ENCODE measurements at regions not wholly inside any gene's neighbourhood (a gene's known extent, or its start where the extent isn't known, plus 50 kb on each side); places are given as distances from the start of the nearest gene placed in this dataset.

DNA sequence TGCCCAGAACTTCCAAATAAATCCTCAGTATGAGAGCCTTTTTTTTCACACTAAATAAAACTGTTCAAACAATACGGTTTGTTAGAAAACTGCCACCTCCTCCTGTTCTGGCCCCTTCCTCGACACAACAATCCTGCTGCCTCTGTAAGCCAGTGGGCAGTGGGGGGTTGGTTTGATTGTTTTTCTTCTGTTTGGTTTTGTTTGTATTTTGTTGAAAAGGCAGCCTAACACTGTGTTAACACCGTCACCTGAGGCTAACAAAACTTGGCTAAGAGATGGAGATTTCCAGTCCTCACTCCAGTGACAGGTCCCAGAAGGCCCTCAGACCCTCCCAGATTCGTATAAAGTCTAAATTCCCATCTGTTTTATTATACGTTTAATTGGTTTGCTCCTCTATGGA lies 402.1 kb downstream of the ZNF521 start:
- FAIRE-seq = no peak

DNA sequence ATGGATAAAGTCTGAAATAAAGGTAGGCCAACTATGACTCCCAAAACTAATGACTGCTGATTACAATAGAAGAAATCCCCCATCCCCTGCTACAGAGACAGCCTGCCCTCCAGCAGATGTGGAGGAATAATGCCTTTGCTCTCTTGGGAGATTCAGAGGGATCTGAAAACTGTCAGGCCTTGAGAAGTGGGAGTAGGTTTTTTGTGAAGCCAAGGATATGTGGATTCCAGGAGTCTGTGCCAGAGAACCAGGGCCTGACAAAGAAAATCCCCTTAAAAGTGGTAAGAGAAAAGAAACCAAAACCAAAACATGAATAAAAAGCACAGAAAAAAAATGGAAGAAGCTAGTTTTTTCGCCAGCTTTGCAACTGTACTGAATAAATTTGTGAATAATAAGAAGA lies 397.6 kb downstream of the ZNF521 start:
- FAIRE-seq = peak; percentile 70

DNA sequence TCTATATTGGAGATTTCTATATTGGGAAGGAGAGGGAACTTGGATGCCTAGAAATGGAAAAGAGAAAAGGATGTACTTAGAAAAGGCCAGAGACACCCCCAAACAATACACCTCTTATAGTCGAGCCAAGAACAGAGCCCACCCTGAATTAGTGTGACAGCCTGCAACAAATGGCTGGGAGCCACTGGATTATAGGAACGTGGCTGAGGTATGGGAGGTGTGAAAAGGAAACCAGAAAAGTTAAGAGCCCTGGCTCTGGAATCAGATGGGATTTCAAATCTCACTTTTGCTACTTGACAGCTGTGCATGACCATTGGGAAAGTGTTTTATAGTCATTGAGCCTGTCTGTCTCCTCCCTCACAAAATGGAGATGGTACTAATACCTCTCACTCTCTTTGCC lies 394.0 kb downstream of the ZNF521 start:
- FAIRE-seq = no peak

DNA sequence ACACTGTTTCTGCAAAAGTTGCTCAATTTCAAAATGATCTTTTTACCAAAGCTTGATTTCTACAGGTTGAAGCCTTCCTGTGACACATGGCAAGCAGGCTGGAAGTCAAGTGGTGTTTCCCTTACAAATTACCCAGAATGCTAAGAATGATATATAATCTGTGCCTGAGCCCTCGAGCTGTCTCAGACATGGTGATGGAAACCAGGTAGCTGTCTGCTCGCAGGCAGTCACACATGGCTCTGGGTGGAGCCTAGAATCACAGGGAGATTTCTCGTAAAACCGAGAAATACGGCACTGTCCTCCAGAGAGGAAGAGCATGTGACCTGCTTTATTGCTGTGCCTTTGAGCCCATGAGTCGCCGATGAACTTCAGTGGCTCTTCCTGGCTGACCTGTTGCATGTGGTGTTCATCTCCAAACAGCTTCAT lies 392.9 kb downstream of the ZNF521 start:
- no peak for FAIRE-seq

DNA sequence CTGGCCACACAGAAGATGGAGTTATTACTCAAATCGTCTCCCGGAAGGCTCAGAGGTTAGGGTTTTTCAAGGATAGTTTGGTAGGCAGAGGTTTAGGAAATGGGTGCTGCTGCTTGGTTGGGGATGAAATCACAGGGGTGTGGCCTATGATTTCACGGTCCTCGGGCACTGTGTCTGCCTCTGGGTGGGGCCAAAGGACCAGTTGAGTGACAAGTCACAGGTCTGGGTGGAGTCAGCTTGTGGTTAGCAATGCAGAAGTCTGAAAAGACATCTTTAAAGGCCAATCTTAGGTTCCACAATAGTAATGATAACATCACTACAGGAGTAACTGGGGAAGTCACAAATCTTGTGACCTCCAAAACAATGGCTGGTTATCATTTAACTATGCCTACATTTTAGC lies 387.8 kb downstream of the ZNF521 start:
- no peak for FAIRE-seq

DNA sequence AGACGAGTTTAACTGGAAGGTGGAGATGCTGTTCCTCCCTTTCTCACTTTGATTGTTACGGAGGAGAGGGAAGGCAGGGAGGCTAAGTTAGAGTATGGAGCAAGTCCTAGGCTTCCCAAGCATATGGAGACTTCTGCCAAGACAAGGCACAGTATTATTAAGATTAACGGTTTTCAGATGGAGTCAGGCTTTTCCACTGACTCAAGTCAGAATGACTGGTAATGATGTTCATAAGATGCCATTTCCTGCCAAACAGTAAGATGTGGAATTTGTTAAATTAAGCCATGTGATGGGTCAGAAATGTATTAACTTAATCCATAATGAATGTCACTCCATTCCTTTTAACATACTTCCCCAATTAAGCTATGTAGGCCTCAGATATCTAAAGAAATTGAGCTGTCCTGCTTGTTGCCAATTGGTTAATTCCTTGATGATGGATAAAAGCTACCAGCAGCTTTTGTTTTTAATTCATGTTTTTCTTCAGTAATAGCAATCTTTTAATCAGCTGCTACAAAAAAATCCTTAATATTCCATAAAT lies 383.7 kb downstream of the ZNF521 start:
- no peak for FAIRE-seq

DNA sequence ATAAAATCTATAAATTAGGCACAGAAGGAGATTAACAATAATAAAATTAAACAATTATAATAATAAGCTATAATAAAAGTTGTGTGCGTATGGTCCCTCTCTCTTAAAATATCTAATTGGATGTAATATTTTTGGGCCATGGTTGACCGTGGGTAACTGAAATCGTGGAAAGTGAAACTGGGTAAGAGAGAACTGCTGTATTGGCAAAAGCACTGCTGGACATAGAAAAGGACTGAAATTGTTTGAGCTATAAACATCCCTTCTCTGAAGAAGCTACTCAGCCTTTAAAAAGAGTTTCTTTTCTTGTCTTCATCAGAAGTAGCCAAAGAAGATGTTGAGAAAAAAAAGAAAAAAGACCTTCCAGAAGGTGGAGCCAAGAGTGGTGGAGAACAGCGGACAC lies 379.4 kb downstream of the ZNF521 start:
- no peak for FAIRE-seq

DNA sequence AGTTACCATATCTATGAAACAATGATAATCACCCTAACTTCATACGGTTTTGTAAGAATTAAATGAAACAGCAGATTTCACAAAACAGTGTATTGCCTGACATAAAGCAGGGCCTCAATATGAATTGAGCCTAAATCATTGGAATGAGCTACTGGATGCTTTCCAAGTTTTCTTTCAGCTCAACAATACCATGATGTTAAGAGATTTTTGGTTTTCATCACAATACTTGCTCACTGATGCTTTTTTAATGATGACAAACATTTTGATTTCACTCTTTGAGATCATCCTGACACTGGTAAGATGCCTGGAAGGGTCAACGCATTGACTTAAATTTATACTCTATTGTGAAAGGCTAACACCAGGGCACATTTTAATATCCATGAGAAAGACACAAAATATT lies 377.5 kb downstream of the ZNF521 start:
- FAIRE-seq = peak; percentile 58

DNA sequence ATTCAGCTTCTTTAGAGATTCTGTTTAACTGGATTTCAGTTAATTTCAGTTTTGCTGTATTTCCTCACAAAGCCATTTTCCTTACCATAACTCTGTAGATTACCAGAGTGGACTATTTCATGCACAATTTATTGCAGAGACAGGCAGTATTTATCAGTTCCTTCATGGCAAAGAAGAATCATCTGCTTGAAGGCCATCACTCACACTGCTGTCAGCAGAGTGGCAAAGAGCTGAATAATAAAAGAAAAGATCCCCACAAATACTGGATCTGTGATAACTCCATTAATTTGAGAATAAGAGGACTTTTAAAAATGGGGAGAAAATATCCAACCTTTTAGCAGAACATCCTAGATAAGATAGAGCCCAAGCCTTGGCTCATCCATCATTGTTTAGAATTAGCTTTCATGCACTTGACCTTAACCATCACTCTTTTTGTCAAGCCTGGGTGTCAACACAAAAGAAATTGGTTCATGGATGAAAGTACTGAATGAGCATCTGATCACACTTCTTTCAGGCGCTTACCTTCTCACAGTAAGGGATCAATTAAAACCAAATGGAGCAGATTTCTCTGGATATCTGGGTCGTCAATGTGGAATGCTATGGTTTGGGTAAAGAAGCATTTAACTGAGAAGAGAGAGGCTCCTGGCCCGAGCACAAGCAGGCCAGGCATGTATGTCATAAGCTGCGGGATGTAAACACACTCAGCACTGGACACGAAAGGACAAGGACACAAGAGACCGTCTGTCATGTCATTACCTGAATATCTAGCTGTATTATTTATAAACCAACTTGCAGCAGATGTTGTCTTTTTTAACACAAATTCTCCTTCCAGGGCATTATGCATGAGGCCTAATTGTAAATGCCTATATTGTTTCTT lies 376.2 kb downstream of the ZNF521 start:
- FAIRE-seq = no peak

DNA sequence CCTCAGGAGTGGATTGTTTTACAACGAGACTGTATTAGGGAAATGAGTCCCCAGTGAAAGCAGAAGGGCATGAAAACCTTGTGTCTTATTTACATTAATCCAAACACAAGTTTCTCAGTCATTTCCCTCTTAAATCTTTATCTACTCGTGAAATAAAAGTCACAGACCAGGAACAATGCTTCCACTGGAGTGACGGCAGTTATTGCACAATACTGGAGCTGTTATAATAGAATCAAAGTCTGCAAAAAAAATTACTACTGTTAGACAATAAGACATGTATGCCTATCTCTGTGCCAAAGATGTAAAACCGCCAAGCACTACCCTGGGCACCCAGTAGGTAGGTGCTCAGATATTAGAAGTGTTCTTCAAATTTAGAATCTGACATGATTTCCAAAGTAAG lies 375.5 kb downstream of the ZNF521 start:
- FAIRE-seq = peak; percentile 29

DNA sequence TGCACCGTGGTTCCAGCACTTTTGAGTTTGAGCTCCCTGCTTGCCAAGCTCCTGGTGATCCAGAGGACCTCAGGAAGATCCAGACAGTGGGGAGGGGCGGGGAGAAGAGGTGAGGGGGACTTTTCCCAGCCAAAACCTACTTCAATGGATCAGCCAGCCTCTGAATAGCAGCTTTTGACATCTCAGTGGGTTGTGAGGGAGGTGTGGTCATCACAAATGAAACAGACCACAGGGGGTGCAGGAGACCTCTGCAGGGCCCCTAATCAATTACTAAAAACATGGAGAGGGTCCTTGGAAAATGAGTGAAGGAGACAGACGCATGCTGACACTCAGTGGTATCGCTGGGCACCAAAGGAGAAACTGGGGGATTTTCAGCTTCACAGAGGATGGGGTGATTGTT lies 372.7 kb downstream of the ZNF521 start:
- FAIRE-seq = no peak

DNA sequence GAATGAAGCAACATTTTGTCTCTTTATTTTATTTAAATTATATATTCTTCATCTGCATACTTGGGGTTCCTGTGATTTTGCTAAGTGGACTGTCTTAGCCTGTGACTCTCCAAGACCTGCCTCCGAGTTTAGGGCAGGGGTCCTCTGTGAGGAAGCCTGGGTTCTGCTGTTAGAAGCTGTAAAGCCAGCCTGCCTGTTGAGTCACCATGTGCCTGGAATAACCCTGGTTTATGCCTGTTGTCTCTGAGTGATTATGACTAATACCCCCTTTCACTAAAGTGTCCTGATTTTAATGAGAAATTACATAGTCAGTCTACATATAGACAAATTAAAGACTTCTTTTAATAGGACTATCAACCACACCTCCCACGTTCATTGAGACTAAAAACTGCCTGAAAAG lies 369.1 kb downstream of the ZNF521 start:
- FAIRE-seq = no peak

DNA sequence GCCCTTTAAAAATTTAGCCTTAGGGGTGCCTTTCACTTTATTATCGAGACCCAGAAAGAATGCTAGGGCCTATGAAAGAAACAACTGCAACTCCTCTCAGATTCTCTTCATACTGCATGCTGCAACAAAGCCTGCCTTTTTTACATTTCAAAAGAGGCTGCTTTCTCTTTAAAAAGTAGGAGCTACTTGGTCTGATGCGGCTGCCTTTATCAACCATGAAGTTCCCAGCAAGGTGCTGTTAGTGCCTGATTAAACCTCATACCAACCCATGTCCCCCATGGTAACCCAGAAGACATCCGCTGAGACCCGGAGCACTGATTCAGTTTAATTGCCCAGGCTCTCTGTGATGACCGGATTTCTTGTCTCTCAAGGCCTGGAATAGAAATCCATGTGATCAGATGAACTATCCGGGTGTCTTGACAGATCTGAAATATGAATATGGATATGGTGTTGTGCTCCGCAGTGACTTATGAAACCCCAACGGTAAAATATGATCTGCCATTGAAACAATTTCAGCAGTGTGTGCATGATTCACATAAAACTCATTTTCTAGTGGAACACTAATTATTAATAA lies 368.3 kb downstream of the ZNF521 start:
- no peak for FAIRE-seq

DNA sequence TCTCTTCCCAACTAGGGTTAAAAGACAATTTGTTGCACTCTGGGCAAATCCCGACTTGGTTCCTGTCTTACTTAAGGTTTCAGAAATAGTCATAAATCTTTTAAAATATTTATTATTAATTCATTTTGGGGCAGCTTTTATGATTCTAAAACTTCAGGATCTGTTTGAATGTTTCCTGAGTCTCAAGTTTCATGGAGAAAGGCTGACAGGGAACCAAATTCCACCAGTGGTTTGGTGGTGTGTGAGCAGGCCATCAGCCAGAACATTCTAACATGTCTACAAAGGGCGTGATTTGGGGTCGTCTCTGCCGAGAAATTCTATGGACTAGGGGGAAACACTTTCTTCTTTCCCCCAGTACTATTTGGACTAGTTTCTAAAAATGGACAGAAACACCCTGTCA lies 366.4 kb downstream of the ZNF521 start:
- no peak for FAIRE-seq

DNA sequence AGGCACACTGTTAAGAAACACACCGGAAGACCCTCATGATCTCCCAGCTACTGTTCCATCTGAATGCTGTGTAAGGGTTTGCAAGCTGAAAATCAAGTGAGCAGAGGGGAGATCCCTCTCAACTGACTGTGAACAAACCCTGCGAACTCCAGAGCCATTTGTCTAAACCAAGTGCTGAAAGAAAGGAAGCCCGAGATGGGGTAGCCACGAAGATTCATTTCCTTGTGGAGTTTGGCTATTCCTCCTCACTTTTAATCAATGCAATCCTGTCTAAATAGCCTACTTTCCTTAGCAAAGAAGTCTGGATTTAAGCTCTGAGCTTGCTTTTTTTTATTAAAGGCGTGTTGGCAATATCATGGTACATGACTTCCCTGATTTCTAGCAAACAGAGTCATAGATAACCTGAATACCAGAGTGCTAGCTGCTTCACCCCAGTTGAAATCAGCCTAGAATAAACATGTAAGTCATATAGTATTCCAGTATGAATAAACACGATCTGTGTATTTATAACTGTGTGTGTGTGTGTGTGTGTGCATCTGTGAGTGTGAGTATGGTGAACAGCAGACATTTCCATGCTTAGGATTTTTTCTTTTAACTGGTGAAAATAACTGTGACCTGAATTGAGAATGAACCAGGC lies 365.2 kb downstream of the ZNF521 start:
- no peak for FAIRE-seq

DNA sequence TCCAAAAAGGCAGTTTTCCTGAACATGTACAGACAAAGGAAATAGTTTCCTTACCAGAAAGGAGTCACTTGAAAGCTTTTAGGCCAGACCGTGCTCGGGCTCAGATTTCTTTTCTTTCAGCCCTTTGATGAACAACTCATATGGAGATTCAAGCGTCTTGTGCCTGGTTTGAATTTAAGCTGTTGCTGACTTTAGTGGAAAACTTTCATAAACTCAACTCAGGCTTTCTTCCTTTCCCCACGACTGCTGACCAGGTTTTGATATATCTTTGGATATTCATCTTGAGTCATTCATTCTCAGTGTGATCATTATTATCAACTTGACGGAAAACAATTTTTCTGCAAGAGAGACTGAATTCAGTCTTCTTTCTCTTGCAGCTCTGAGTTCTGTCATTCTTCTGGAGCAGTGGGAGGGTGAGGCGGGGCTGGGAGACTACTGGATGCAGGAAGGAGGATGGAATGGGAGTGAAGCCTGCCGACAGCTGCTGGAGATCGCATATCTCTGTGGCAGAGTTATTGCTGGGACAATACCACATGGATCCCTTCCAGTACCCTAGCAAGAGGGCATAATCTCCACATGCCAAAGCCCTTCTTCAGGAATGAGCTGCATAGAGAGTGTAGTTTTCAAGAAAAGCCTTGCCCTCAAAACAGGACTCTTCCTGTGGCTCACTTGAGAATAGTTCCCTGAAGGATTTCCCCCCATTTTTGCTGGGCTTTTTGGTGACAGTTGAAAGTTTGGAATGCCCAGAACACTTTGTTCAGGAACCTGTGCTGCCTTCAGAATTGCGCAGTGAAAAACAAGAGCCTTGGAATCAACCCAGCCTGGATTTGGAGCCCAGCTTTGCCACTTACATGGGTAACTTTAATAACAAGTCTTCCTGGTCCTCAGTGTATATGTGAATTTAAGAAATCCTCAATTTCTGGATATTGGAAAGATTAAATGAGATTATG lies 364.4 kb downstream of the ZNF521 start:
- FAIRE-seq = no peak

DNA sequence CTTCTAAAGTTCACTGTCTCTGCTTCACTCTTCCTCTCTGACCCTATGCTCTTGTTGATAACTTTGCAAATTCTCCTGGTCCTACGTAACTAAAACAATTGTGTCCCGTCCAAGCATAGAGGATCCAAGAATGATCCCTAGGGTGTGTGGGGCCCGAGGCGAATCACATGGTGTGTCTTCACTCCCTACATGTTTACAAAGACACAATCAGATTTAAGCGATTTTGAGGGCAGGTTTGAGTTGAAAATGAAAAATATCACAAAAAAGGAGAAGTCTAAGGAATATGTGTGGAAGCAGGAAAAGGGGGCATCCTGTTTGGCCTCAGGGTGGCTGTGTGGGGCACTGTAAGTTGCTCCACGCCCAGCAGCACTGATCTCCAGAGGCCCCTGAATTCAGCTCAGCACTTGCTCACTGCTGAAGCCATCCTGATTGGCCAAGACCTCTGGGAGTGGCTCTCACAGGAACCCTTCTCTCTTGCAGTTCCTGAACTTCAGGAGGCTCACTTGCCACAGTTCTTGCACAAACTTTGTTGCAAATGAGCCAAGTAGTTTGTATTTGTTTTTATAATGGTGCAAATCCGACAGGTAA lies 363.6 kb downstream of the ZNF521 start:
- FAIRE-seq = no peak

DNA sequence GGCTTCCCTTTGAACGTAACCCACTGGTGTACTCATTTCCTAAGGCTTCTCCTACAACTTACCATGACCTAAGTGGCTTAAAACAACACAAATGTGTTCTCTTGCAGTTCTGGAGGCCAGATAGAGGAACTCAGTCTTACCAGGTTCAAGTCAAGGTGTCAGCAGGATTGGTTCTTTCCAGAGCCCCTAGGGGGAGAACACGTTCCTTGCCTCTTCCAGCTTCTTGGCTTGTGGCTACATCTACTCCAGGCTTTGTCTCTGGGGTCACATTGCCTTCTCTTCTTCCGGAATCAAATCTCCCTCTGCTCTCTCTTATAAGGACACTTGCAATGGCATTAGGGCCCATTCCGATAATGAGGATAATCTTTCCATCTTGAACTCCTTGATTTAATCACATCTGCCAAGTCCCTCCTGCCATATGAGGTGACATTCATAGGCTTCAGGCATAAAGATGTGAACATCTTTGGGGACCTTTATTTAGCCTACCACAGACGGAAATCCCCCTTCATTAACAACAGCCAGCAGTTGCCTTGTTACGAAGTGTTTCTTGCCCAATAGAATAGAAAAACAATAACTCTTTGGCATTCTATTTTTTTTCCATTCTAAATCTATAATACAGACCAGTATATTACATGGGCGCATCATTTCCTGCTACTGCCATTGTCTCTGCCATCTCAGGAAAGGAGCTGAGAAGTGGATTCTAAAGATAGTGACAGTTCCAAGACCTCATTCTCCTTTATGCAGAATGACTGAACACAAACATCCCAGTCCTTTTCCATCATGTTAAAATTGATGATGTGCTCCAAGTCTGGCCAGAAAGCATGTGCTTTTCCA lies 362.0 kb downstream of the ZNF521 start:
- FAIRE-seq = no peak

DNA sequence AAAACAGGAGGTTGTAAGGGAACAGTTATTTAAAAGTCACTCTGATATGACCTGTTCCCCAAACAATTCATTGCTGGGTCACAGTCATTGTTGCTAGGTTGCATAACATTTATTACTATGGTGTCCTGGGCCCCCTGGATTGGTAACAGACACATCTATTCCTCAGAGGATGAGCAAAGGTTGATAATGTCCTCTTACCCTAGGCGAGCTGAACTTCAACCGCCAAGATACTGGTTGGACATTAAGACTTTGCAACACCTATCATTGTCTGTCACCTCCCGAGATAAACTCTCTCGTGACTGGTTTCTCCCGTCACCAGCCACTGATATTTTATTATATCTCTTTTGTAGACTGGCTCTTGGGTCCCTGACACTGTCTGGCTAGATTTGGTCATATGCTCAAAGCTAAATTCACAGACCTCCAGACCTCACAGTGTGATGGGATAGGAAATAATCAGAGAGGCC lies 361.3 kb downstream of the ZNF521 start:
- no peak for FAIRE-seq

DNA sequence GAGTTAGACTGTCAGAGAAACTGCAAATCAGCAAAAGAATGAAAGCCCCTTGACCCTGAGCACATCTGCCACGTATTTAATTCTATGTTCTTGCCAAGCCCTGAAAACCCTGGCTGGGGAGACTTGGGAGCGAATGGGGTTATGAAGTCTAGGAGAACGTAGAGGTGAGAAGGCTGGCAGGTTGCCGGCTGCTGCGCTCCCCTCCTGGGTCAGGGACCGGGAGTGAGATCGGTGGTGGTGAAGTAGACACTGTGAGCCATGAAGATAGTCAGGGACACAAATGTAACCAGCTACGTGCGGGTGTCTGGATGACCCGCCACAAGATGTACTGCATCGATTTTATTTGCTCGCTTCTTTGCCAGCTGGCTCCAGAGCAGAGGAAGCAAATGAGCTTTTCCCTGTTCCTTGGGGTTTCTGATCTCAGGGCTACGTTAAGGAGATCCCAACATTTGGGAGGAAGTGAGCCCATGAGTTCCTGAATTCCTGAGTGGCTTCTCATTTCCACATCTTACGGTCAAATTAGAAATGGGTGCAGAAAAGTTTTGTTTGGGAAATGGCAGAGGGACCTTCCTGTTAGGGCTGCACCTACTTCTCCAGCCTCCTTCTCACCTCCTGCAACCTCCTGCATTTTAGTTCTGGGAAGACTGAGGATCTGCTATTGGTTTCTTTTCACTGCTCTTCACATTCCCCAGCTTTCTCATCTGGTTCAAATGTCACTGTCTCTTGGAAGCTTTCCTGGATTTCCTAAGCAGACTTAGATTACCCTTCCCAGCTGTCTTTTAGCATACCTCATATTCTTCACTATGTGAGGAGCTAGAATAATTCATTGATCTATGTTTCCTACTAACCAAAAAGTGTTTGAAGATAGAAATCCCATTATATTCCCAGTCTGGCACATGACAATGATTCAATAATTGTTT lies 360.6 kb downstream of the ZNF521 start:
- no peak for FAIRE-seq

Measured in endometrium (tissue), 2 donors.